GM19438 (cell line): ENCODE measurements at regions not wholly inside any gene's neighbourhood (a gene's known extent, or its start where the extent isn't known, plus 50 kb on each side); places are given as distances from the start of the nearest gene placed in this dataset.

Experiments
- ATAC-seq: cut with Tn5 transposase; IDR thresholded peaks from one replicate; pipeline ENCODE4 v1.9.1; 2021; ENCODE audit warnings: low read depth; ENCODE audit not compliant: unreplicated experiment

DNA sequence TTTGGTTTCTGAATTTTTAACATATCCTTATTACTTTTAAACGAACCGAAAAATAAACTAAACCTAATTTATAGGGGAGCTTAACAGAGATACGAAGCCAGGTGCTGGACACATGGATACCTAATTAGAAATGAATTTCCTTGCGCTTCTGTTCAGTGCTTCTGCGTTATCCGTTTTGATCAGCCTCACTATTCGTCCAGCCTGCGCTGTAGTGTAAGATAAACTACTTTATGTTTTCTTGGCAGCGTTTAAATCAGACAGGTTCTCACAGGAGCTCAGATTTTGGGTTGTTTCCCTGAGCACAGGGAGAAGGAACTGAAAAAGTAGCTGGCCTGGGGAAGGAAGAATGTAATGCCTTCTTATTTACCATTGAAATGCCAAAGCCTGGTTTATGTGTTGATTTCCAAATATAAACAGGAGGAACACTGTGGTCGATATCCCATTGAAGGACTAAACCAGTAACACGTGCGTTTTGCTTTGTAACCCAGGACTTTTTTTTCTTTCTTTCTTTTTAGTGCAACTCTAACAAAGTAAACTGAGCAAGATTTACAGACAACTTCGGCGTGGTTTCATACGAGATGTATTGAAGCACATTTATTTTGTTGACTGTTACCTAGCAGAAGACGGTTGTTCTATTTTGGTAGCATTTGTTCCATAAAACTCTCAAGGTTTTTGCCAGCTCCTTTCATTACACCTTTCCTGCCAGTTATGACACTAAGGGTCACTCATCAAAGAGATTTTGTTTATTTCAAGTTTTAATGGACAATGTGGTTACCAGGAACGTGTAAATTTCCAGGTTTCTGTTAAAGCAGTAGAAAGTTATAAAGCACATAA, 214.8 kb upstream of the HEY2 start:
- ATAC-seq: no peak

DNA sequence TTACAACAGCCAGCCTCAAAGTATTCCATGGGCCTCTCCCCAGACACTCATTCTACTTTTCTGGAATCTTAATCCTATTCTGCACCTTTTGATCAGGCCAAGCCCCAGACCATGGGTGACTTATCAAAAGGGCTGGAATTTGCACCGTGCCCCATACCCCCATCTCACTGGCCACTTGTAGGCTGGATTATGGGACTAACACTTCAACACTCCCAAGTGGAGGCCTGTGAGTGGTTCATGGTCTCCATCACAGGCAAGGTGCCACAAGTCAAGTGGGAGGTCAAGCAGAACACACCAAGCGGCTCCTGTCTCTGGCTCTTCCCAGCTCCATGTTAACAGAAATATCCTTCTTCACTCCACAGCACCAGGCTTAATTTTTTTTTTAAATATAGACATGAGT, 212.3 kb upstream of the HEY2 start:
- ATAC-seq: no peak

DNA sequence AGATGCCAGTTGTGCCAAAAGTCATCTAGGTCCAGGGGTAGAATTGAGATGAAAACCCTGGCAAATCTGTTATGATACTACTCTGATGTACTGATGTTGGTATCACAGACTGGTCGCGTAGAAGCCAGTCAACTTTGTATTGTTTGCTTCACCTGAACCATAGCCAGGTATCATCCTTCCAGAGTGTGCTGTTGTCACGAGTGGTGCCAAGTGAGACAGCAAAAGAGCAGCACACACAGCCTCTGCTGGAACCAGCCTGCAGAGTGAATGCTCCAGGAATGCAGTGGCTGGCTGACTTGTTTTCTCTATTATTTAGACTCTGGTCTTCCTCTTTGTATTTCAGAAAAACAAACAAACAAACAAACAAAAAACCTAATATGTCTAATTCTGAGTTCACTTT, 209.5 kb upstream of the HEY2 start:
- ATAC-seq: no peak

GRCh38 chr6:125544819-125545218, 204.6 kb upstream of the HEY2 start:
- ATAC-seq: no peak

GRCh38 chr6:125546841-125547251, 202.6 kb upstream of the HEY2 start:
- ATAC-seq: no peak

DNA sequence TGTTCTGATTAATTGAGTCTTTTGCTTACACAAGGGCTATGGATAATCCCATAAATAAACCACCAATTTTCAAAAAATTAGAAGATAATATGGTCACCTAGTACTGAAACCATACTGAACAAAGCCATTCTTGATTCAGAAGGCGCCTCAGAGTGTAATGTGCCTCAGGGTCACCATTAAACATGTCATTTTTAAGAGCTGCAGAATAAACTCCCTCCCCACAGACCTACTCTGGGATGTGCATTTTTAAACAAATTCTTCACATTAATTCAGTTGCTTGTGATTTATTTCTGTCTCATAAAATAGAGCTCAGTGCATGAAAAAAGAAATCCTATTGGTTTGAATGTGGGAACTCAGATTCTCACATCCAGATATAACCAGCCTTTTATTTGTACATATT, 202.1 kb upstream of the HEY2 start:
- no peak for ATAC-seq

- no peak for ATAC-seq
These were observed 200.1 kb upstream of the HEY2 start for GRCh38 chr6:125549202-125549884.

- no peak for ATAC-seq
These were observed 198.5 kb upstream of the HEY2 start for GRCh38 chr6:125550892-125551291.

- no peak for ATAC-seq
These were observed 196.6 kb upstream of the HEY2 start for GRCh38 chr6:125552819-125553218.

DNA sequence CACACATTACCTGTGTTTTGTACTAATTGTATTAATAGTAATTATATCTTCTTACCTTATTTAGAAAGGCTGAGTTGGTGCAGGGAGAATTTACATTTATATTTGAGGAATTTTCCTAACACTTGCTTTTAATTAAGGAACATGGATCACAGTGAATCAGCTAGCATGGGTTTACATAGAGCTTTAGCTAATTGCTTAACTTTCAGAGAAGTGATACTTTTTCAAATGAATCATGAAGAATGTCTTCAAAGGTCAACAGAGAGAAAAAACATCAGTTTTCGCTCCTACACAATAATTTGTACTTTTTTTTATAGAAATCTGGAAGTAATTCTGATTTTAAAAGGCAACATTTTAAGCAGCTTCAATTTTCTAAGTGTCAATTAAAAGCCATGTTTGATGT, 195.0 kb upstream of the HEY2 start:
- ATAC-seq: no peak

DNA sequence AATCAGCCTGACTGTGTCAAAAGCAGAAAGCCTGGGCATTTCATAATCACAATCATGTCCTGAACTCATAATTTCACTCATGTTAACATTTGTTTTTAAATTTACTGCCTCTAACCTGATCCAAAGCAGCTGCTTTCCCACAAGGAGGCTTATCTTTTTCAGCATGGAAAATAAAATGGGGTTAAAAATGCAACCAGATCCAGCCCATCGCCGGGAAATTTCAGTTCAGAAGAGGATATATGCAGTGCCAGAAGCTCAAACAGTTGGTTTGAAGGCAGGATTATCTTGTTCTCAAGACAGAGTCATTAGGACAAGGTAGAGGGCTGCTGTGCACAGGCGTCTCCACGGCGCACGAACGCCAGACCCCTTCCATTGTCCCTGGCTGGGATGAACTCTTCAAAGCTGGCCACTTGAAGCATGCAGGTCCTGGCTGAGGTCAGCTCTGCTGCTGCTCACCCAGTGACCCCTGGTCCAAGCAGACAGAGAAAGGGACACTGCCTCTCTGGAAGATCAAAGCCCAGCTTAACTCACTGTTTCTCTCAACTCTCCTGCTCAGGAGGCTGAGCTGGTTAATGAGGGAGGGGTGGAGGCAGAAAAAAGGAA, 191.1 kb upstream of the HEY2 start:
- no peak for ATAC-seq

GRCh38 chr6:125558907-125559306, 190.5 kb upstream of the HEY2 start:
- ATAC-seq: no peak

DNA sequence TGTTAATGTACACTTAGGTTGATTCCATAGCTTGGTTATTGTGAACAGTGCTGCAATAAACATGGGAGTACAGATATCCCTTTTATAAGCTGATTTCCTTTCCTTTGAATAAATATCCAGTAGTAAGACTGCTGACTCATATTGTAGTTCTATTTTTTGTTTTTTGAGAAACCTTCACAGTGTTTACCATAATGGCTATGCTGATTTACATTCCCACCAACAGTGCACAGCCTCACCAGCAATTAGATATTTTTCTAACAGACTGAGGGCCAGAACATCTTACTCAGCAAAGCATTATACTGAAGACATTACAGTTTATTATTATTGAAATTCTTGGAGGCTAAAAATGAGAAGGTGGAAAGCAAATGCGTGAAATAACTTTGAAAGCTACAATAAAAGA, 187.3 kb upstream of the HEY2 start:
- ATAC-seq: no peak

DNA sequence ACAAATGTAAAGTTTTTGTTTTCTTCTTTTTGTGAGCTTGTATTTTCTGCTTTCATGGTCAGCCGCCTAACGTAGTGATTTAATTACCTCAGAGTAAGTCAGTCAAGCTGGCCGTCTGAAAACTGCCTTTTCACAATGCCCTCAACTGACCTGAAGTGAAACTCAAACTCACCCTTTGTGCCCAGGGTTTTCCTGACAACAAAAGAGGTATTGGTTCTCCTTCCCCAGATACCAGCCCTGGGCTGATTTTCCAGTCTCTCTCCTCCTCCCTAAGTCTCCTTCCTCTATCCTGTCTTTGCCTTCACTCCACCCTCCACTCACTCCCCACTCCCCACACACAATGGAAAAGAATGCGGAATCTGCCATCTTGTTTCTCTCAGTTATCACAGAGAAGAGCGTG, 184.5 kb upstream of the HEY2 start:
- no peak for ATAC-seq

- ATAC-seq: no peak
These were observed 182.0 kb upstream of the HEY2 start for GRCh38 chr6:125567407-125567806.

DNA sequence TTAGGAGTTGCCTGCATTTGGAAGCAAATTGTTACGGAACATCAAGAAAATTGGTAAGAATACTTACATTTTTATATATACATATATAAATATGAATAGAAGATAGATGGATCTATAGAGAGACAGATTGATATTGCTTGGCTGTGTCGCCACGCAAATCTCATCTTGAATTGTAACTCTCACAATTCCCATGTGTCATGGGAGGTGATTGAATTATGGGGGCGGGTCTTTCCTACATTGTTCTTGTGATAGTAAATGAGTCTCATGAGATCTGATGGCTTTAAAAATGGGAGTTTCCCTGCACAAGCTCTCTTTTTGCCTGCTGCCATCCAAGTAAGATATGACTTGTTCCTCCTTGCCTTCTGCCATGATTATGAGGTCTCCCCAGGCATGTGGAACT, 180.8 kb upstream of the HEY2 start:
- ATAC-seq: no peak

DNA sequence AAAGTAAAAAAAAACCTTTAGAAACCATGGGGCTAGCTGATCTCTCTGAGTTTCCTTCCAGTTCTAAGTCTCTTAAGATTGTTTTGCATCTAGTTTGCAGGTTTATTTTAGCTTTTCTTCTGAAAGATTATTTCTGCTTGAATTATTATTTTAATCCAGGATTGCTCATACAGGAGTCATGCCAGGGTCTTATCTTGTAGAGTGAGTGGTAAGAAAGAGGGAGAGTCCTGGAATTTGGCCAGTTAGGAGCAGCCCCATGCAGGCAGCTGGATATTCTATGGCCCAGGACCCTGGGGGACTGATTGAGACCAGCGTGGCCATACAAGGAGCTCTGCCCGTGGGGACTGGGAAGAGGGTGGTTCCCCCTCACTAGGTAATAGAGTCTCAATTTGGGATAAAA, 178.9 kb upstream of the HEY2 start:
- no peak for ATAC-seq

DNA sequence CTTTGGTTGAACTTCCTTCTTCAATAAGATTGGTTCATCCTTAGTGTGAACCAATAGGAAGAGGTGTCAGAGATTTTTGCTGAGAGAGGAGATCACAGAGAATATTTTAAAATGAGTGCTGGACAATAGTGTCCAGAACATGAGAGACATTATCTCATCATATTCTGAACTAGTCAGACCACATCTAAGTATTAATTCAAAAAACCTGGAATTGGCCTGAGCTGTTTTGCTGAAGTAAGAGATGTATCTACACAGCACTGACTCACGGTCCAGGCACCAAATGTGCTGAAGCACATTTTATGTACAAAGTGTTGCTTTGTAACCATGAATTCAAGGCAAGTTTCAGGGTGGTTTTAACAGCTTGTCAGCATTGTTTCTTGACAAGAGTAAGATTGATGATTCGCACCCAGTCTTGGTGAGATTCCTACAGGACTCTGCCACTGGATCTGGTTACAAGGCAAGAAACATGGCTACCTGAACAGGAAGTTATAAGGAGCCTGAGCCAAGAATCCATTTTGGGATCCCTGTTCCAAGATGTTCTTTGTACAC, 178.2 kb upstream of the HEY2 start:
- no peak for ATAC-seq

GRCh38 chr6:125574604-125575003, 174.8 kb upstream of the HEY2 start:
- ATAC-seq: no peak

GRCh38 chr6:125577124-125577662, 172.2 kb upstream of the HEY2 start:
- no peak for ATAC-seq

DNA sequence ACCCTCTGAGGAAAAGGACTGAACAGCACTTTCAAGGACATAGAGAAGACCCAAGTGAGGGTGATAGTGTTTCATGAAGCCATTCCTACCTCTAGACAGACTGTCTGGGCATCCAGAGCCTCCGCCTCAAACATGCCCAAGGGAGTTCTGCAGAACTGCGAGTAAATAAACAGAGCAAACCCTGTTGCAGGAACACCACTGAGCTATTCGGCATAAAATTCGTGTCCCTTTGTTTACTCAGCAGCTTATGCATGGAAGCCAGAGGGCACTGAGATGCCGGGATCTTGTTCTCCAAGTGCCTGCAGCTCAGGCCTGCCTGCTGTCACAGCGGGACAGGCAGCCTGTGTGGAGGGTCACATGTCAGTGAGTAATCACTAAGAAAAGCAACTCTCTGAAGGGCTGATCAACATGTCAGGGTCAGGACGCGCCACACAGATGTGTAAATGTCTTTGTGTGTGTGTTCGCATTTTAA, 164.9 kb upstream of the HEY2 start:
- no peak for ATAC-seq
